ENCODE measurements at regions not wholly inside any gene's neighbourhood (a gene's known extent, or its start where the extent isn't known, plus 50 kb on each side); places are given as distances from the start of the nearest gene placed in this dataset.

DNA sequence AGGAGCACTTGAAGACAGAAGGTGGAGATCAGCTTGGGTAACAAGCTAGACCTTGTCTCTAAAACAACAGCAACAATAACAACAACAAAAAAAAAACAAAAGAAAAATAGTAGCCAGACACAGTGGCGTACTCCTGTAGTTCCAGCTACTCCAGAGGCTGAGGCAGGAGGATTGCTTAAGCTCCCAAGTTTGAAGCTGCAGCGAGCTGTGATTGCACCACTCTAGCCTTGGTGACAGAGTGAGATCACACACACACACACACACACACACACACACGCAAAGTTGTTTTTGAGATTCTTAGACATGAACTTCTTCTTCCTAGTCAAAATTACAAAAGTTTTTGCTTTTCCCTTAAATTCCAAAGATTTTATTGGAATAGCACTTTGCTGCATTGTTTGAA, 93.0 kb upstream of the IGSF10 start:
- TF ChIP-seq, protein P1, sequence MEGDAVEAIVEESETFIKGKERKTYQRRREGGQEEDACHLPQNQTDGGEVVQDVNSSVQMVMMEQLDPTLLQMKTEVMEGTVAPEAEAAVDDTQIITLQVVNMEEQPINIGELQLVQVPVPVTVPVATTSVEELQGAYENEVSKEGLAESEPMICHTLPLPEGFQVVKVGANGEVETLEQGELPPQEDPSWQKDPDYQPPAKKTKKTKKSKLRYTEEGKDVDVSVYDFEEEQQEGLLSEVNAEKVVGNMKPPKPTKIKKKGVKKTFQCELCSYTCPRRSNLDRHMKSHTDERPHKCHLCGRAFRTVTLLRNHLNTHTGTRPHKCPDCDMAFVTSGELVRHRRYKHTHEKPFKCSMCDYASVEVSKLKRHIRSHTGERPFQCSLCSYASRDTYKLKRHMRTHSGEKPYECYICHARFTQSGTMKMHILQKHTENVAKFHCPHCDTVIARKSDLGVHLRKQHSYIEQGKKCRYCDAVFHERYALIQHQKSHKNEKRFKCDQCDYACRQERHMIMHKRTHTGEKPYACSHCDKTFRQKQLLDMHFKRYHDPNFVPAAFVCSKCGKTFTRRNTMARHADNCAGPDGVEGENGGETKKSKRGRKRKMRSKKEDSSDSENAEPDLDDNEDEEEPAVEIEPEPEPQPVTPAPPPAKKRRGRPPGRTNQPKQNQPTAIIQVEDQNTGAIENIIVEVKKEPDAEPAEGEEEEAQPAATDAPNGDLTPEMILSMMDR (optimal IDR thresholded peaks at IDR 0.05 in 1 of 3, IDR thresholded peaks at IDR 0.05 in 1 of 3, conservative IDR thresholded peaks at IDR 0.05 in 1 of 3; ENCODE audit: extremely low read depth in 1 of 3, insufficient read depth in 2 of 3, low read length in 3 of 3), result no peak
- TF ChIP-seq EZH2 (IDR thresholded peaks at IDR 0.05; ENCODE audit: low read length), result no peak
